H1 (cell line): ENCODE measurements at regions not wholly inside any gene's neighbourhood (a gene's known extent, or its start where the extent isn't known, plus 50 kb on each side); places are given as distances from the start of the nearest gene placed in this dataset.

ENCODE experiments used
- CTCF ChIA-PET: fragments of 300-600 bp; sonication (Branson Sonifier 250); formaldehyde crosslinking; loops from one replicate; lab custom pipeline; 2021; ENCODE audit not compliant: partially characterized antibody; lab: Charles Lee
- POLR2A ChIA-PET: fragments of 300-600 bp; sonication (Branson Sonifier 250); formaldehyde crosslinking; loops from one replicate; lab custom pipeline; 2021; ENCODE audit warnings: inconsistent platforms; ENCODE audit not compliant: partially characterized antibody; lab: Charles Lee
- DNase-seq, 2 experiments: peaks; one replicate each; pipeline versions ENCODE4 v3.0.0 to v3.0.0-alpha.2; 2010 to 2022; ENCODE audit warnings: low spot score in 2 of 2, low read depth in 1 of 2, mixed read lengths in 1 of 2
- FAIRE-seq: peaks from 2 replicates; lab custom pipeline; 2011; peaks lifted over from hg19 to GRCh38; lab: Jason Lieb, UNC
- H2AFZ ChIP-seq: 2 replicates; pipeline ENCODE4 v1.8.1; 2012; ENCODE audit warnings: low read length, inconsistent platforms
- H2AK5ac ChIP-seq: 2 replicates; pipeline ENCODE4 v1.6.1; 2013; ENCODE audit warnings: low read depth, low read length
- H2BK120ac ChIP-seq: replicated peaks from 2 replicates; pipeline ENCODE3; 2013; ENCODE audit warnings: low read depth, low read length, inconsistent platforms
- H2BK12ac ChIP-seq: 2 replicates; pipeline ENCODE4 v1.6.1; 2013; ENCODE audit warnings: low read depth, low read length
- H2BK15ac ChIP-seq: 2 replicates; pipeline ENCODE4 v1.6.1; 2013; ENCODE audit warnings: low read length
- H2BK20ac ChIP-seq: 2 replicates; pipeline ENCODE4 v1.6.1; 2013; ENCODE audit warnings: low read length
- H2BK5ac ChIP-seq: 2 replicates; pipeline ENCODE4 v1.6.1; 2013; ENCODE audit warnings: low read depth, low read length
- H3K14ac ChIP-seq: 2 replicates; pipeline ENCODE4 v1.6.1; 2013; ENCODE audit warnings: inconsistent platforms; ENCODE audit not compliant: insufficient read length
- H3K18ac ChIP-seq: 2 replicates; pipeline ENCODE4 v1.6.1; 2013; ENCODE audit warnings: low read length; ENCODE audit errors: extremely low read depth
- H3K23ac ChIP-seq: 2 replicates; pipeline ENCODE4 v1.6.1; 2013; ENCODE audit warnings: inconsistent platforms; ENCODE audit not compliant: insufficient read length
- H3K23me2 ChIP-seq: 2 replicates; pipeline ENCODE4 v1.6.1; 2013; ENCODE audit warnings: low read depth, low read length
- H3K27ac ChIP-seq: 2 replicates; pipeline ENCODE4 v1.6.1; 2011; ENCODE audit warnings: low read depth, low read length, inconsistent platforms
- H3K27me3 ChIP-seq, 4 experiments: replicated peaks in 1 of 4; 1 replicate in 1 of 4; 2 replicates in 3 of 4; pipeline versions ENCODE4 v1.6.1 to v1.8.1; 2011 to 2013; ENCODE audit warnings: low read length in 3 of 4, mild to moderate bottlenecking in 3 of 4, inconsistent platforms in 2 of 4, mixed read lengths in 2 of 4, moderate library complexity in 1 of 4; ENCODE audit not compliant: control insufficient read depth in 3 of 4, insufficient read depth in 3 of 4; ENCODE audit errors: extremely low read depth in 1 of 4
- H3K36me3 ChIP-seq, 4 experiments: 2 replicates each; pipeline versions ENCODE4 v1.6.1 to v1.8.1; 2011 to 2013; ENCODE audit warnings: mild to moderate bottlenecking in 4 of 4, low read length in 3 of 4, moderate library complexity in 2 of 4, control low read depth in 1 of 4, inconsistent platforms in 1 of 4; ENCODE audit not compliant: insufficient read depth in 4 of 4, control insufficient read depth in 2 of 4
- H3K4ac ChIP-seq: replicated peaks from 2 replicates; pipeline ENCODE3; 2013; ENCODE audit warnings: low read length, low read depth, mixed read lengths, inconsistent platforms; ENCODE audit not compliant: insufficient read length
- H3K4me1 ChIP-seq, 4 experiments: replicated peaks in 1 of 4; 1 replicate in 1 of 4; 2 replicates in 3 of 4; pipeline versions ENCODE4 v1.6.1 to v1.8.1; 2011 to 2013; ENCODE audit warnings: low read length in 3 of 4, inconsistent platforms in 2 of 4, mixed read lengths in 1 of 4; ENCODE audit not compliant: insufficient read depth in 4 of 4, control insufficient read depth in 3 of 4
- H3K4me2 ChIP-seq, 2 experiments: 2 replicates each; pipeline versions ENCODE4 v1.6.1 to v1.8.1; 2011 to 2013; ENCODE audit warnings: low read depth in 2 of 2, low read length in 2 of 2, control low read depth in 1 of 2, inconsistent platforms in 1 of 2, mild to moderate bottlenecking in 1 of 2; ENCODE audit not compliant: insufficient read depth in 1 of 2
- H3K4me3 ChIP-seq, 4 experiments: fragments of 200-600, 300-600 bp in 1 of 4; sonication (generic), shearing (Covaris generic), sonication (Bioruptor Twin) in 1 of 4; 2 replicates each; pipeline versions ENCODE4 v1.5.1 to v1.8.1; 2011 to 2016; ENCODE audit warnings: low read length in 4 of 4, low read depth in 3 of 4, control low read depth in 2 of 4, inconsistent platforms in 2 of 4, mild to moderate bottlenecking in 2 of 4, mixed read lengths in 1 of 4, moderate library complexity in 1 of 4; ENCODE audit not compliant: insufficient read depth in 2 of 4; ENCODE audit errors: extremely low read depth in 1 of 4
- H3K56ac ChIP-seq: replicated peaks from 2 replicates; pipeline ENCODE3; 2013; ENCODE audit warnings: low read depth, mild to moderate bottlenecking, mixed read lengths, low read length, inconsistent platforms; ENCODE audit not compliant: insufficient read length
- H3K79me1 ChIP-seq: 2 replicates; pipeline ENCODE4 v1.6.1; 2013; ENCODE audit warnings: low read depth, low read length, control low read depth
- H3K79me2 ChIP-seq, 2 experiments: 2 replicates each; pipeline versions ENCODE4 v1.6.1 to v1.8.1; 2012 to 2013; ENCODE audit warnings: low read length in 2 of 2, mild to moderate bottlenecking in 2 of 2, inconsistent platforms in 1 of 2; ENCODE audit not compliant: insufficient read depth in 2 of 2, control insufficient read depth in 1 of 2
- H3K9ac ChIP-seq, 4 experiments: replicated peaks in 1 of 4; 1 replicate in 1 of 4; 2 replicates in 3 of 4; pipeline versions ENCODE4 v1.6.1 to v1.8.1; 2011 to 2013; ENCODE audit warnings: low read depth in 3 of 4, low read length in 3 of 4, control low read depth in 2 of 4, mild to moderate bottlenecking in 2 of 4, moderate library complexity in 2 of 4, inconsistent platforms in 1 of 4; ENCODE audit errors: extremely low read depth in 1 of 4
- H3K9me3 ChIP-seq, 2 experiments: 2 replicates each; pipeline versions ENCODE4 v1.6.1 to v1.8.1; 2012 to 2013; ENCODE audit warnings: mild to moderate bottlenecking in 2 of 2, moderate library complexity in 2 of 2, control low read depth in 1 of 2, inconsistent platforms in 1 of 2, low read depth in 1 of 2, low read length in 1 of 2, mixed read lengths in 1 of 2; ENCODE audit not compliant: insufficient read depth in 2 of 2
- H4K20me1 ChIP-seq, 2 experiments: replicated peaks in 1 of 2; 2 replicates each; pipeline versions ENCODE3 to v1.8.1; 2011 to 2013; ENCODE audit warnings: inconsistent platforms in 2 of 2, low read length in 2 of 2, mild to moderate bottlenecking in 1 of 2; ENCODE audit not compliant: insufficient read depth in 2 of 2, control insufficient read depth in 1 of 2
- H4K5ac ChIP-seq: 2 replicates; pipeline ENCODE4 v1.6.1; 2013; ENCODE audit warnings: low read length, low read depth, mixed read lengths, inconsistent platforms; ENCODE audit not compliant: insufficient read length
- H4K8ac ChIP-seq: 2 replicates; pipeline ENCODE4 v1.8.0; 2013; ENCODE audit warnings: mild to moderate bottlenecking, moderate library complexity, low read length, inconsistent platforms; ENCODE audit not compliant: insufficient read depth; ENCODE audit errors: extremely low read depth
- H4K91ac ChIP-seq: replicated peaks from 2 replicates; pipeline ENCODE3; 2013; ENCODE audit warnings: low read length, mixed read lengths, inconsistent platforms; ENCODE audit not compliant: insufficient read length
- CTCF ChIP-seq, 3 experiments: IDR thresholded peaks; 1 replicate in 2 of 3; 2 replicates in 1 of 3; pipeline versions ENCODE4 v1.5.1 to v1.6.1; 2011; ENCODE audit warnings: low read length in 3 of 3, mild to moderate bottlenecking in 3 of 3, inconsistent platforms in 2 of 3, low read depth in 1 of 3, moderate library complexity in 1 of 3; ENCODE audit not compliant: insufficient read depth in 1 of 3; ENCODE audit errors: control extremely low read depth in 1 of 3
- KDM5A ChIP-seq: fragments of 200-600 bp; IDR thresholded peaks from 2 replicates; pipeline ENCODE4 v1.7.1; 2012; ENCODE audit warnings: mild to moderate bottlenecking, low read length, inconsistent platforms, mixed read lengths
- MAFK ChIP-seq: IDR thresholded peaks from 2 replicates; pipeline ENCODE4 v1.6.1; 2012; ENCODE audit warnings: low read depth, mild to moderate bottlenecking, improper control_type of control experiment, low read length
- SP2 ChIP-seq: IDR thresholded peaks from 2 replicates; pipeline ENCODE4 v1.6.1; 2012; ENCODE audit warnings: mild to moderate bottlenecking, low read length, inconsistent platforms
- WGBS, 2 experiments: shearing (Covaris generic) in 1 of 2; methylation state at CpG; one replicate each; pipeline versions ENCODE4 v1.1.6 to v1.1.7; 2013 to 2015; ENCODE audit warnings: low lambda C conversion rate in 2 of 2, mixed read lengths in 2 of 2, inconsistent platforms in 1 of 2, low coverage in 1 of 2, missing lambda C conversion rate in 1 of 2; ENCODE audit not compliant: insufficient replicate concordance in 2 of 2, insufficient coverage in 1 of 2, insufficient read length in 1 of 2; ENCODE audit errors: extremely low coverage in 1 of 2, missing lambda C conversion rate in 1 of 2; 5-methylcytosine and 5-hydroxymethylcytosine counted together

- H2BK12ac ChIP-seq: no peak overlapping the region
- H2BK5ac ChIP-seq: no peak overlapping the region
- H3K14ac ChIP-seq: no peak overlapping the region
- no peaks in the 10 kb centered on the region for H3K9me3 ChIP-seq
- H3K4ac ChIP-seq: no peak overlapping the region
- H3K27me3 ChIP-seq: peaks cover 0 to 1% (median 0%) of the 10 kb centered on the region in 4 experiments; a peak in 1 of 7 replicates
- no peak overlapping the region for H3K9ac ChIP-seq
- H2BK20ac ChIP-seq: no peak overlapping the region
- H4K20me1 ChIP-seq: no peaks in the 10 kb centered on the region
- no peak for TF ChIP-seq KDM5A
- no peak for TF ChIP-seq SP2
- no peak for TF ChIP-seq CTCF (IDR thresholded peaks at IDR 0.05; ENCODE audit: control extremely low read depth in 1 of 3, insufficient read depth in 1 of 3, low read depth in 1 of 3, low read length in 3 of 3)
- no peak for TF ChIP-seq MAFK
- H3K36me3 ChIP-seq: no peaks in the 10 kb centered on the region
- WGBS, 2 experiments: 97% methylated on average over 2 of the region's 2 CpGs; no CpG with 5 or more reads in 1 of the 2 experiments
- H3K4me2 ChIP-seq: no peak overlapping the region
- DNase-seq: no peak
- no peak for FAIRE-seq
- H2AK5ac ChIP-seq: no peak overlapping the region
- no peak overlapping the region for H4K8ac ChIP-seq
- no peak overlapping the region for H3K4me3 ChIP-seq
- H3K18ac ChIP-seq: no peak overlapping the region
- H3K4me1 ChIP-seq: peaks cover 0 to 2% (median 0%) of the 10 kb centered on the region in 4 experiments; a peak in 2 of 7 replicates
- H2AFZ ChIP-seq: no peak overlapping the region
- POLR2A ChIA-PET: no interaction called here
- no peak overlapping the region for H3K56ac ChIP-seq
- H4K5ac ChIP-seq: no peak overlapping the region
- H2BK120ac ChIP-seq: no peak overlapping the region
- CTCF ChIA-PET: interaction anchor here (0.7 kb wide), 1 partner anchor 170 kb away, joined by 3 read pairs; no protein-coding TSS in a partner anchor
- no peak overlapping the region for H2BK15ac ChIP-seq
- no peak overlapping the region for H3K27ac ChIP-seq
- no peaks in the 10 kb centered on the region for H3K23me2 ChIP-seq
- H3K23ac ChIP-seq: no peak overlapping the region
- no peaks in the 10 kb centered on the region for H3K79me1 ChIP-seq
- H4K91ac ChIP-seq: no peak overlapping the region
- no peaks in the 10 kb centered on the region for H3K79me2 ChIP-seq
These were observed 219.1 kb upstream of the KIRREL3 start for GRCh38 chr11:127219704-127220103.
